ENCODE measurements at regions not wholly inside any gene's neighbourhood (a gene's known extent, or its start where the extent isn't known, plus 50 kb on each side); places are given as distances from the start of the nearest gene placed in this dataset.

- no peak for DNase-seq
Observed at GRCh38 chr2:78614726-78615125, 410.8 kb upstream of the REG3G start.

- DNase-seq = no peak
Observed at GRCh38 chr2:78615956-78616355, 409.5 kb upstream of the REG3G start.

- no peak for DNase-seq
Observed at GRCh38 chr2:78634425-78634824, 391.1 kb upstream of the REG3G start.

- DNase-seq = no peak
Observed at GRCh38 chr2:78644854-78645253, 380.6 kb upstream of the REG3G start.

GRCh38 chr2:78646533-78647364 lies 378.8 kb upstream of the REG3G start:
- no peak for DNase-seq

GRCh38 chr2:78648558-78648957 lies 376.9 kb upstream of the REG3G start:
- no peak for DNase-seq

- DNase-seq = no peak
Observed at GRCh38 chr2:78654941-78655340, 370.6 kb upstream of the REG3G start.

GRCh38 chr2:78676921-78677696 lies 348.4 kb upstream of the REG3G start:
- peak in 1 of 4 experiments; percentile 25 for DNase-seq

GRCh38 chr2:78677774-78678173 lies 347.7 kb upstream of the REG3G start:
- DNase-seq = no peak

GRCh38 chr2:78681386-78681785 lies 344.1 kb upstream of the REG3G start:
- no peak for DNase-seq

- DNase-seq = no peak
Observed at GRCh38 chr2:78682781-78683180, 342.7 kb upstream of the REG3G start.

- no peak for DNase-seq
Observed at GRCh38 chr2:78686625-78687153, 338.8 kb upstream of the REG3G start.

GRCh38 chr2:78699696-78700095 lies 325.8 kb upstream of the REG3G start:
- DNase-seq = no peak

- DNase-seq = no peak
Observed at GRCh38 chr2:78701546-78701945, 324.0 kb upstream of the REG3G start.

GRCh38 chr2:78707776-78708386 lies 317.6 kb upstream of the REG3G start:
- DNase-seq = peak in 1 of 4 experiments; percentile 16

- DNase-seq = no peak
Observed at GRCh38 chr2:78710632-78711375, 314.7 kb upstream of the REG3G start.

GRCh38 chr2:78715293-78715692 lies 310.2 kb upstream of the REG3G start:
- DNase-seq = no peak

GRCh38 chr2:78718024-78718423 lies 307.5 kb upstream of the REG3G start:
- no peak for DNase-seq

GRCh38 chr2:78718473-78718872 lies 307.0 kb upstream of the REG3G start:
- DNase-seq = no peak

GRCh38 chr2:78721355-78722033 lies 304.0 kb upstream of the REG3G start:
- DNase-seq = no peak

GRCh38 chr2:78734221-78734620 lies 291.3 kb upstream of the REG3G start:
- no peak for DNase-seq

GRCh38 chr2:78739282-78739681 lies 286.2 kb upstream of the REG3G start:
- DNase-seq = no peak

Measured in suppressor macrophage (primary cell).